ENCODE measurements at regions not wholly inside any gene's neighbourhood (a gene's known extent, or its start where the extent isn't known, plus 50 kb on each side); places are given as distances from the start of the nearest gene placed in this dataset.

DNA sequence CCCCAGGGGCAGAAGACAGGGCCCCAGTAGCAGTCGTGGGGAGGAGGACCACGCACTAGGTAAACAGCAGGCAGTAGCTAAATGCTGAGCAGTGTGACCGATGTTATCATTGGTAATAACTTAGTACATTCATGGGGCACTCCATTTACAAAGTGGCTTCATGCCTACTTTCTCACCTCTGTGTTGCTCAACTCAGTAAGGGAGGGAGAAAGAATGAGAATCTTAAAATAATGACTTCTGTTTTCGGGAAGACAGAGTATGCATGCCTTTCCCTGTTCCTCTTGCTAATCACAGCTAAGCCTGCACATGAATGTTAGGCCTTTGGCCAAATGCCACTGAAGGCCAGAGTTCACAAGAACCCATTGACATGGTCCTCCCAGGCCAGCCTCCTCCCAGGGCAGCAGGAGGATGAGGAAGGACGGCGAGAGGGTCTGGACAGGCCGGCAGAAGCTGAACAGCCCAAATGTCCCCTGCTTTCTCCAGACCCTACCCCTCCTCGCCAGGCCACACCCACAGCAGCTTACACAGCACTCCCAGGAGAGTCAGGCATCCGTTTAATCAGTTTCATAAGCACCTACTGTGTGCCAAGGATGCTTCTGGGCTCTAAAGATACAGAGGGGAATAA lies 183.4 kb downstream of the ANKRD60 start:
- TF ChIP-seq, protein P1, sequence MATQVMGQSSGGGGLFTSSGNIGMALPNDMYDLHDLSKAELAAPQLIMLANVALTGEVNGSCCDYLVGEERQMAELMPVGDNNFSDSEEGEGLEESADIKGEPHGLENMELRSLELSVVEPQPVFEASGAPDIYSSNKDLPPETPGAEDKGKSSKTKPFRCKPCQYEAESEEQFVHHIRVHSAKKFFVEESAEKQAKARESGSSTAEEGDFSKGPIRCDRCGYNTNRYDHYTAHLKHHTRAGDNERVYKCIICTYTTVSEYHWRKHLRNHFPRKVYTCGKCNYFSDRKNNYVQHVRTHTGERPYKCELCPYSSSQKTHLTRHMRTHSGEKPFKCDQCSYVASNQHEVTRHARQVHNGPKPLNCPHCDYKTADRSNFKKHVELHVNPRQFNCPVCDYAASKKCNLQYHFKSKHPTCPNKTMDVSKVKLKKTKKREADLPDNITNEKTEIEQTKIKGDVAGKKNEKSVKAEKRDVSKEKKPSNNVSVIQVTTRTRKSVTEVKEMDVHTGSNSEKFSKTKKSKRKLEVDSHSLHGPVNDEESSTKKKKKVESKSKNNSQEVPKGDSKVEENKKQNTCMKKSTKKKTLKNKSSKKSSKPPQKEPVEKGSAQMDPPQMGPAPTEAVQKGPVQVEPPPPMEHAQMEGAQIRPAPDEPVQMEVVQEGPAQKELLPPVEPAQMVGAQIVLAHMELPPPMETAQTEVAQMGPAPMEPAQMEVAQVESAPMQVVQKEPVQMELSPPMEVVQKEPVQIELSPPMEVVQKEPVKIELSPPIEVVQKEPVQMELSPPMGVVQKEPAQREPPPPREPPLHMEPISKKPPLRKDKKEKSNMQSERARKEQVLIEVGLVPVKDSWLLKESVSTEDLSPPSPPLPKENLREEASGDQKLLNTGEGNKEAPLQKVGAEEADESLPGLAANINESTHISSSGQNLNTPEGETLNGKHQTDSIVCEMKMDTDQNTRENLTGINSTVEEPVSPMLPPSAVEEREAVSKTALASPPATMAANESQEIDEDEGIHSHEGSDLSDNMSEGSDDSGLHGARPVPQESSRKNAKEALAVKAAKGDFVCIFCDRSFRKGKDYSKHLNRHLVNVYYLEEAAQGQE (IDR thresholded peaks at IDR 0.05; ENCODE audit: insufficient read depth in 1 of 2, low read depth in 2 of 2, low read length in 2 of 2) = no peak
- no peak for TF ChIP-seq POLR2AphosphoS5 (IDR thresholded peaks at IDR 0.05; ENCODE audit: low read depth, low read length)
